GM12878 (cell line): ENCODE measurements at regions not wholly inside any gene's neighbourhood (a gene's known extent, or its start where the extent isn't known, plus 50 kb on each side); places are given as distances from the start of the nearest gene placed in this dataset.

Experiments
- BRCA1 ChIP-seq: IDR thresholded peaks from 2 replicates; pipeline ENCODE4 v1.6.1; 2011; ENCODE audit warnings: low read depth, low read length, improper control_type of control experiment
- CREM ChIP-seq: IDR thresholded peaks from 2 replicates; pipeline ENCODE4 v1.6.1; 2014; ENCODE audit warnings: antibody characterized with exemption, low read depth
- CTCF ChIP-seq, 3 experiments: IDR thresholded peaks in 2 of 3; conservative IDR thresholded peaks in 1 of 3; 2 replicates each; pipeline ENCODE4 v1.5.1; 2011; ENCODE audit warnings: low read depth in 3 of 3, low read length in 3 of 3, mild to moderate bottlenecking in 3 of 3, control low read depth in 2 of 3, moderate library complexity in 2 of 3, inconsistent platforms in 1 of 3, mixed read lengths in 1 of 3; ENCODE audit not compliant: control insufficient read depth in 2 of 3, insufficient read depth in 1 of 3; ENCODE audit errors: extremely low read depth in 1 of 3
- EZH2 ChIP-seq: IDR thresholded peaks from 2 replicates; pipeline ENCODE4 v1.6.1; 2012; ENCODE audit warnings: low read depth, mild to moderate bottlenecking, control low read depth, inconsistent platforms, low read length, borderline replicate concordance; ENCODE audit not compliant: control insufficient read depth
- FOXM1 ChIP-seq: IDR thresholded peaks from 2 replicates; pipeline ENCODE4 v1.6.1; 2012; ENCODE audit warnings: low read depth, mild to moderate bottlenecking, inconsistent platforms, low read length, moderate library complexity
- KDM1A ChIP-seq: fragments of 200-600 bp; sonication (generic); IDR thresholded peaks from 2 replicates; pipeline ENCODE4 v1.6.1; 2016; ENCODE audit warnings: borderline replicate concordance
- MEF2A ChIP-seq: IDR thresholded peaks from 2 replicates; pipeline ENCODE4 v1.6.1; 2011; ENCODE audit warnings: low read depth, mild to moderate bottlenecking, low read length, moderate library complexity; ENCODE audit not compliant: insufficient read depth
- NFIC ChIP-seq: IDR thresholded peaks from 2 replicates; pipeline ENCODE4 v1.6.1; 2012; ENCODE audit warnings: low read depth, mild to moderate bottlenecking, inconsistent platforms, low read length, moderate library complexity
- POLR2A ChIP-seq: IDR thresholded peaks from 2 replicates; pipeline ENCODE4 v1.6.1; 2011; ENCODE audit warnings: low read depth, mild to moderate bottlenecking, low read length
- POLR2AphosphoS5 ChIP-seq: IDR thresholded peaks from 2 replicates; pipeline ENCODE4 v1.6.1; 2011; ENCODE audit warnings: mild to moderate bottlenecking, low read length, inconsistent platforms
- REST ChIP-seq: IDR thresholded peaks from 2 replicates; pipeline ENCODE4 v1.6.1; 2012; ENCODE audit warnings: mild to moderate bottlenecking, low read depth, low read length
- TBL1XR1 ChIP-seq: IDR thresholded peaks from 2 replicates; pipeline ENCODE4 v1.6.1; 2012; ENCODE audit warnings: low read depth, low read length, improper control_type of control experiment

- TF ChIP-seq EZH2: no peak
- no peak for TF ChIP-seq POLR2AphosphoS5
- no peak for TF ChIP-seq MEF2A
- no peak for TF ChIP-seq CTCF (IDR thresholded peaks at IDR 0.05 in 2 of 3, conservative IDR thresholded peaks at IDR 0.05 in 1 of 3; ENCODE audit: control insufficient read depth in 2 of 3, extremely low read depth in 1 of 3, insufficient read depth in 1 of 3, low read depth in 3 of 3, low read length in 3 of 3)
- no peak for TF ChIP-seq FOXM1
- no peak for TF ChIP-seq REST
- no peak for TF ChIP-seq BRCA1
- TF ChIP-seq CREM: no peak
- TF ChIP-seq NFIC: no peak
- no peak for TF ChIP-seq KDM1A
- TF ChIP-seq POLR2A: no peak
- TF ChIP-seq TBL1XR1: no peak
Measured at GRCh38 chr9:113654605-113655428, 191.3 kb downstream of the RGS3 start.
